DMS 273 (cell line): ENCODE measurements at regions not wholly inside any gene's neighbourhood (a gene's known extent, or its start where the extent isn't known, plus 50 kb on each side); places are given as distances from the start of the nearest gene placed in this dataset.
"Not testable (repeated sequence)": the region's sequence is repeated elsewhere in the genome, so short reads cannot be mapped to it uniquely, and the experiment has no call there.

Source experiments
- DNase-seq: peaks from one replicate; lab custom pipeline; 2025; ENCODE audit not compliant: unreplicated experiment; lab: John Stamatoyannopoulos, UW

DNA sequence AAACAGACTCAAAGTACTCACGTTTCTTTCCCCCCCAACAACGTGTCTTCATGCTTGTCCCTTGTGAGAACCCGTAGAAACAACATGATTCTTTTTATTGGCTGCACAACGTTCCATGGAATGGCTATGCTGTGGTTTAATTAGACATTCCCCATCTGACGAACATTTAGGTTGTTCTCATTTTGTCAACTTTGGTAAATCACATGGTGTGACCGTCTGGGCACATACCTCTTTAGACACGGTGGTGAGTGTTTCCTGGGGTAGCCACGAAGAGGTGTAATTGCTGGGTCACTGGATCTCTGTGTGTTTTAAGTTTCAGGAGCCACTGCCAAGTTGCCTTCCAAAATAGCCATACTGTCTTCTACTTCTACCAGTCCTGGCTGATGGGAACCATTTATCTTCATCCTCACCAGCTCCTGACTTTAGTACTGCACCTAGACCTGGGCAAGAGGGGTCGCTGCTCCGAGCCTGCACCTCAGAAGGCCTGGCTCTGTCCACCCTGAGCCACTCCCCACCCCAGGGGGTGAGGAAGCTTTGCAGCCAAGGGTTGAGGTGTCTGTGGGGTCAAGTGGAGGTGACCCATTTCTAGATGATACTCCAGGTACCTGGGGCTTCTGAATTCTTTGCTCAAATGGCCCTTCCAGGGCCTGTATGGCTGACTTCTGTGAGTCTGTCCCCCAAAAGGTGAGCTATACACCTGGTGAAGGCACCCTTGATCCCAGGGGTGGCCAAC is 84.7 kb downstream of the IRX5 start:
- no peak for DNase-seq

DNA sequence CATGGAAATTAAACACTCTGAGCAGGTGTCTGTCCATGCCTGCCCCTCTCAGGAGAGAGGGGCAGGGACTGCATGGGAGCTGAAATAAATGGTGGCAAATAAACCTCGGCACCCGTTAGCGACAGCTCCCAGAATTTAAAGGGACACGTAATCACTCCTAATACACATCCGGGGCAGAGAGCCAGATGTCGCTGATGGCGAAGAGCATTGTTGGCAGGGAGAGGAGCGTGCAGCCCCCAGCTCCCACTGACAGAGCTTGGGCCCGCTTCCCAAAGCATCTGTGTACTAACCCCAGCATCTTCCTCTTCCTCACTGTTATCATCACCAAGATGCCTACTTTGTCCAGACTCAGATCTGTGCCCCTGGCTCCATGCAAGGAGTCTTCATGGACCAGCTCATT is 85.8 kb downstream of the IRX5 start:
- DNase-seq: no peak

DNA sequence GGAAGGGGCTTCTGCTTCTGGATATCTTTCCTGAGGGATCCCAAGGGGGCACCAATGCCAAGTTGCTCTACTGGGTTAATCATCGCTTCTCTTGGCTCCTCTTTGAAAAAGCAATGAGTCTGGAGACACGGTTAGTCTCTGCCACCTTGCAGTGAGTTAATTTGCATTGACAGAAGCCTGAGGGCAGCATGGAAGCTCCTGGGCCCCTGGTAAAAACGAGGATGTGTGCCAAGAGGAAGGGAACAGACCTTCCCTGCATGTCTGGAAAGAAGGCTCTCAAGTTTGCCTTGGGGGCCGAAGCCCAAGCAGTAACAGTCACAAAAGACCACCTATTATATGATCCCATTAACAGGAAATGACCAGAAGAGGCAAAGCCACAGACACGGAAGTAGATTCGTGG is 86.7 kb downstream of the IRX5 start:
- no peak for DNase-seq

DNA sequence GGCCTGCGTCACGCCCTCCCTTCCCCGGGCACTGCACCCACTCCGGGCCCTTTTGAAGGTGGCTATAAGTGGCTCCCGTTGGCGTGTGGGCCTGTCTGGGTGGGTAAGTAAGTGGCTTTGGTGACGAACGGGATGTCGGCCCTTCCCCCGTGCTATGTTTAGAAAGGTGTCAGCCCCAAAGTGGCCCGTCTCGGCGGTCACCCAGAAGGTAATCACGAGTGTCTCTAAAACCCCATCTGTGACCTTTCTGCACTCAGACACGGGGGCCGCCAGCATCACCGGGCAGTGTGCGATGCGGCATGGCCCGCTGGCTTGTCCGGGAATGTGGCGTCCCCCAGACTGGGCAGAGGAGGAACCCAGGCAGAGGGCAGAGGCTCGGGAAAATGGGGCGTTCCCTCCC is 88.2 kb downstream of the IRX5 start:
- no peak for DNase-seq

DNA sequence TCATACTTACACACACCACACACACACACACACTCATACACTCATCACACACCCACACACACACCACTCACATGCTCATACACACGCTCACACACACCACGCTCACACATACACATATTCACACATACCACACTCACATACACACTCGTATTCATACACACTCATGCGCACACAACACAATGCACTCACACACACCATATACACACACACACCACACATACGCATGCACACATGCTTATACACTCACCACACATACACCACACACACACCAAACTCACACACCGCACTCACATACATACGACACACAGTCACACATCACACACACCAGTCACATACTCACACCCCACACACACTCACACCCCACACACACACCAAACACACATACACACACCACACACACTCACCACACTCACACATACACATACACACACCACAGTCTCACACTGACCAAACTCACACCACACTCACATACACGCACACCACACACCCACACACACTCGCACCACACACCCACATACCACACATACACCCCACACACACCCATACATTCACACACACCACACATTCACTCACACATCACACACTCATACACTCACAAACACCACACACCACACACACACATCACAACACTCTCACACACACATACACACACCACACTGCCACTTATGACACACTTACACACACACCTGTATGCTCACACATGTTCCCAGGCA is 88.9 kb downstream of the IRX5 start:
- DNase-seq: no peak

DNA sequence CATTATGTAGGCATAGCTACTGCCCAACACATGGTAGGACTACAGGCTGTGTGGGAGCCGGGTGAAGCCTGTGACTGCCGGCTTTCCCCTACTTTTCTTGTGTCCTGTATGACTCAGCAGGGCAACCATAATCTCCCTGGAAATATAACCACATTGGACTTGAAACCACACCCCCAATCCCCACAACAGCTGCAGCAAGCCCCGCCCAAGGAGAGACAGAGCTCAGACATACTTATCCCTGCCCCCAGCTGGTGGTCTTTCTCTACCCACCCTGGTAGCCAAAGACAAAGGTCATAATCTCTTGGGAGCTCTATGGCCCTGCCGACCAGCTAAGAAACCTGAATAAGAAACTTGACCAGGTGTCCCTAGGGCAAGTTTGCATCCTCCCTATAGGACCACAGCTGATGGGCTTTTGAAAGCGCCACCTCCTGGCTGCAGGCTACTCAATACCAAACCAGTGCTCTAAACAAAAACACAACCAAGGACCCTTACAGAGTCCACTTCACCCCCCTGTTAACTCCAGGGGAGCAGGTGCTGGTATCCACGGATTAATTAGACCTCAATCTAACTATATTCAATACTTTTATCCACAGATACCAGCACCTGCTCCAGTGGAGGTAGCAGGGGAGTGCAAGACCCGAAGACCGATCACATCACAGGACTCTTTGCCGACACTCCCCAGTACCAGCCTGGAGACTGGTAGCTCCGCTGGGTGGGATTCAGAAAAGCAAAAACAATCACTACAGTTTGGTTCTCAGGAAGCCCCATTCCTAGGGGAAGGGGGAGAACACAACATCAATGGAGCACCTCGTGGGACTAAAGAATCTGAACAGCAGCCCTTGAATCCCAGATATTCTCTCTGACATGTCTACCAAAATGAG is 91.2 kb downstream of the IRX5 start:
- DNase-seq: no peak

DNA sequence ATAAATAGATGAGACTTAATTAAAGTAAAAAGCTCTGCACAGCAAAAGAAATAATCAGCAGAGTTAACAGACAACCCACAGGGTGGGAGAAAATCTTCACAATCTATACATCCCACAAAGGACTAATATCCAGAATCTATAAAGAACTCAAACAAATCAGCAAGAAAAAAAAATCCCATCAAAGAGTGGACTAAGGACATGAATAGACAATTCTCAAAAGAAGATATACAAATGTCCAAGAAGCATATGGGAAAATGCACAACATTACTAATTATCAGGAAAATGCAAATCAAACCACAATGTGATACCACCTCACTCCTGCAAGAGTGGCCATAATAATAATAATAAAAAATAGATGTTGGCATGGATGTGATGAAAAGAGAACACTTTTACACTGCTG is 96.6 kb downstream of the IRX5 start:
- not testable (repeated sequence) for DNase-seq

DNA sequence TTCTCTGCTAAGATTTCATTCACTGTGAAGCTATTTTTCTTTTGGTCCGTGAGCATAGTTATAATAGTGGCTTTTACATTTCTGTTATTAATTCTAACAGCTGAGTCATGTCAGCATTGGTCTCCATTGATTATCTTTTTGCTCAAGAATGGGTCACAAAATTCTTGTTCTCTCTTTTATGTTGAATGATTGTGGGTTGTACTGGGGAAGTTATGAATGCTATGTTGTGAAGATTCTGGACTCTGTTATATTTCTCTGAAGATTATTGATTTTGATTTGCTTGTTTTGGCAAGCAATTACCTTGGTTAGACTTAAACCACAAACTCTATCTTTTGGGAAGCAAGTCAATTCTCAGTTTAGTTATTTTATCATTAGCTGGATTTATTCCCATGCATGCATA is 98.8 kb downstream of the IRX5 start:
- DNase-seq: no peak

DNA sequence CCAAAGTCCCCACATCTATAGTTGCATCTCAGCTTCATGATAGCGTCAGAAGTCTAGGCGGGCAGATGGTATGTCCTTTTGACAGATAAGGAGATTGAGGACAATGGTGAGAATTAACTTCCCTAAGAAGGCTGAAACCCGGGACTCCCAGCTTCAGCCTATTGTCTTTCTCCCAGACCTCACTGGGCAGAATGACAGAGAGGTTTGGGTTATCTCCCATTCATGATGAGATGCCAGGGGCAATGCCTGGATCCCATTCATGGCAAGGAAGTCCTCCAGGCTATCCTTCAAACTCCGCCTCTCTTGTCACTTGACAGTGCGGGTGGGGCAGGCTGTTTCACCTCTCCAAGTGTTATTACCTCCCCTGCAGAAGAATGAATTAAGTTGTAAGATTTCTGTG is 100.3 kb downstream of the IRX5 start:
- DNase-seq: no peak

DNA sequence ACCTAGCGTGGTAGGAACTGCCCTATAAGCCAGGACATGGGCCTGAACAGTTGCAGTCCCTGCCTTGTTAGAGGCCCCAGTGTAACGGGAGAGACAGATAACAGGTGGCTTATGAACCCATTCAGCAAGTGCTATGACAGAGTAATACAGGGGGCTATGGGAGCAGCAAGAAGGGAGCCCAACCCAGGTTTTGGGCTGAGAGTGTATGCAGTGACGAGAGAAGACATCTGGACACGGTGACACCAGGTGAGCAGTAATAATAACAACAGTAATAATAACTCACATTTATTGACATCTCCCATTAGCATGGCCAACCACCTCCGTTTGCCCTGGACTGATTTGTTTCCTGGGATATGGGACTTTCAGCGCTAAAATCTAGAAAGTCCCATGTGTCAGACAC is 100.8 kb downstream of the IRX5 start:
- no peak for DNase-seq

DNA sequence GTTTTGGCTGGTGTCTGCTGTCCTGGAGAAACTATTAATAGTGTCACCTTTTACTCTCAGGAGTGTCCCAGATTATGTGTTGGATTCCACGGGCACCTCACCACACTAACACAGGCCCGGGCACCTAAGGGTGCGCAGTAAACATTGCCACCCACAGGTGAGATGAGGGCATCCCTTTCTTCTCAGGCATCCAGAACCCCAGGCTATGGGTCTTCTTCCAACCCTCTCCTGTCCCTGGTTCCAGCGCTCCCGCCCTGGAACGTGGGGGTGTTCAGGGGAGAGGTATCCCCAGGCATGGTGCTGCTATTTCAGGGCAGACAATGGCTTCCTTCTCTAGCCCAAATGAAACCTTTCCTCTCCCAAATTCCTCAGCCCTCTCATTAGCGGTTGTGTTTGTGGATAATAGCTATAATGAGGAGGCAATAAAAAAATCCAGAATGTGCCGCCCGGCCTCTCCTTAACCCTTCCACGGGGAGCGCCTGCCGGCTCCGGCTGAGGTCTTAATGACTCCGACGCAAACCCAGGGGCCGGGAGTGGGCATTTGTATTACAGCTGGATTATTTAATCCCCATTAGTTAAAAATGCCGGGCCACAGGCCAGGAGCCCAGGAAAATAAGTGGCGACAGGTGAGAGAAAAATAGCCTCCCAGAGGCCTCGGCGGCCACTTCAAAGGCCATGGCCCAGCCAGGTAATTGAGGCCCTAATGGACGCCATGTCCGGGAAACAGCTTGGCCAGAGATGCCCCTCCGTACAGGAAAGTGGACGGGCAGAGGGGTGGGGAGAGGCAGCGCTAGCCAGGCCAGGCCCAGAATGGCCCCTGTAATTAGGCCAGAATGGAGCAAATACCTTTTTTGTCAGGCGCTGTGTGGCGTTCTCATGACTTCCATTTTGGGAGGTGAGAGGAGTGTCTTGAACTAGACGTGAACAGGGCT is 102.8 kb downstream of the IRX5 start:
- no peak for DNase-seq

DNA sequence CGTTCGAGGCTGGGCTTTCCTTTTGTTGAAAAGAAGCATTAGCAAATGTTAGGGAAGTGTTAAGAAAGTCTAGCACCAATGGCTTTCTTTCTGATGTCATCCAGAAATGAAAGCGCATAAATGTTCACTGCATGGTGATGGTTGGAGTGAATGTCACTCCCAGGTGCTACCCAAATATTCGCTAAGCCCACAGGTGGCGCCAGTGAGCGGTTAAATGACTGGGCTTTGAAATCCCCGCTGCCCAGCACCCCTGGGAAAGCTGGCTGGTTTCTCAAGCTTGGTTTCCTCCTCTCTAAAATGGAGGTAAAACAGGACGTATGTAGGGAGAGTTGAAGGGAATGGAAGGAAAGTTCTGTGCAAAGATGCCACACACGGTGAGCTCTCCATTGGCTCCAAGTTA is 104.4 kb downstream of the IRX5 start:
- DNase-seq: peak; percentile 81

DNA sequence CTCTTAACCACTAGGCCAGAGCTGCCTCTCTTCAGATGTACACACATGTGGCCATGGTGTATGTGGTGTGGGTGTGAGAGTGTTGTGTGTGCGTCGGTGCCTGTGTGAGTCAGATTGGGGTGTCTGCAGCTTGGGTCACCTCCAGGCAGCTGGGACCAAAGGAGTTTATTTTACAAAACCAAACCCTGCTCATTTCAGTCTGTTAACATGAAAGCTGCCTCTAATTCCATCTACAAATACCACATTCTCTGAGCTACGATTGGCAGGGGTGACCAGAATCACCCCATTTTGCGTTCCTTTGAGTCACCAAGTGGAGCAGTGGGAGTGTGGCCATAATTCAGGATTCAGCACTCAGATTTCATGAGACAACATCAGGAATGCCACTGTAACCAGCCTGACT is 105.3 kb downstream of the IRX5 start:
- no peak for DNase-seq

DNA sequence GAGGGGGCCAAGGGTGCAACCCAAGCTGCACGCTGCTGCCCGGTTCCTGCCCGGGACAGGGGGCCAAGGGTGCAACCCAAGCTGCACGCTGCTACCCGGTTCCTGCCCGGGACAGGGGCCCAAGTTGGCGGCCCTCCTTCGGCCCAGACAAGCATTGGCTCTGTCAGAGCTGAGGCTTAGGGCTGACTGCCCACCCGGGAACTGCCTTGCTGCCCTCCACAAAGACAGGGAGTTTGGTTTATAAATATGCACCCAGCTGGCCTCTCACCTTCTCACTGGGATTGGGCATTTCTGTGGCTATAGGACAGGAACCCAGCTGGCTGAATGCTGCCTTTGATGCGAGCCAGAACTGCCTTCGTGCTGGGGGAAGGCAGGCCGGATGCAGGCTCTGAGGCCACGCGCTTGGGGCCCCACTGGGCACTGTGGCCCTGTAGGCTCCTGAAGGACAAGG is 105.7 kb downstream of the IRX5 start:
- no peak for DNase-seq

DNA sequence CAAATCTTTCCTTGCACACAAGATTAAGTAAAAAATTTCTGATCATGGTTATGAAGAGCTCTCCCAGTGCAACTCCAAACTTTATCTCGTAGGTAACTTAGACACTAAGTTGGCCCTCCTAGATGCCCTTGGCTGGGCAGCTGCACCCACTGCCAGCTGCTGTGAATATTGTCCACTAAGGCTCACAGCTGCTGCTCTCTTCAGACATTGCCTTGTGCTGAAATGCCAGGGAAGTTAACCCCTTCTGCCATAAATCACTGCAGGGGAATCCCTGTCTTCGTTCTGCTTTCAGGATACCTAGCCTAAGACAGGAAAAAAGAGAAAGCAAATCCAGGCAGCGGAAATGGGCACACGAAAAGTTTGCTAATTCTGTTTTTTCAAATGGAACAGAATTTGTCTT is 106.4 kb downstream of the IRX5 start:
- DNase-seq: no peak

DNA sequence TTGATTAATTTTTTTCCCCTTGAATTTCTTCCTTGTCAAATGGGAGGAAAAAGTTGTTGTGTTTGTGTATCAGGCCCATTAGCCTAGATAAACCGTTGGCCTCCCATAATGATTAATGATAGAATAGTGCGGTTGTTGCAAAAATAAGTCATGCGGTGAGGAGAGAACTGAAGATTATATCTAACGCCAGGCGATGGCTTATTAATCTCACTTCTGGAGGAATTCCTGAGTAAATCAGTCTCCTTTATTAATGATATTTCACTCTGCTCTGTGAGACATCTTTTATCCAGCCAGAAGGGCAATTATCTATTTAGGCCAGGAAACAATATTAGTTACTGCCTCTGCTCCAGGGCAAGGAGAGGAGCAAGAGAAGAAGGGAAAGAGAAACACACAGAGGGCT is 107.3 kb downstream of the IRX5 start:
- DNase-seq: no peak

DNA sequence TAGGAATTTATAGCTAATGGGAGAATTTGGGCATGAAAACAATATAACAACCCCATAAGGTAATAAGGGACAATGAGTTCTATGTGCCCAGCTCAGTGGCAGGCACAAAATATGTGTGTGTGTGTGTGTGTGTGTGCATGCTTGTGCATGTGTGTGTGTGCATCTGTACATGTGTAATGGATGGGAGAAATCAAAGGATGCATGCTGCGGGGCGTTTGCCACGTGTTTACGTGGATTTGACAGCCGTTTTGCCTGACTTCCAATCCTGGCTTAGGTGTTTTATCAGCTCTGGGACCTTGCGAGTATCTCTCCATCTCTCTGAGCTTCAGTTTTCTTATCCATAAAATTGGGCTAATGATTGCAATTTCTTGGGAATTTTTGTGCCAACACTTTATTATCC is 108.4 kb downstream of the IRX5 start:
- DNase-seq: no peak

DNA sequence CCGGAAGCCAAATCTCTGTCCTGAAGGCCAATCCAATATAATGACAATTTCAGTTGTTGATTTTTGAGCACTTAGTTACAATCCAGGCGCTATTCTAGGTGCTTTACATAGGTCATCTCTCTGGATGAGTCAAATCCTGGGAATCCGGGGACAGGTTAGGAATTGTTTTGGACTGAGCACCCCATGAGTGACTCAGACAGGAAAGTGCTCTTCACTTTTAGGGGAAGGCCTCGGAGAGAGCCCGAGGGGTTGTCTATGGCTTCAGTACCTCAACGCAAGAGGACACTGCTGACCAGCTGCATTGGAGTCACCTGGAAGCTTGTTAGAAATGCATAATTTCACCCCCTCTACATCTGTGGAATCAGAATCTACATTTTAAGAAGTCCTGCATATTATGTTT is 108.8 kb downstream of the IRX5 start:
- no peak for DNase-seq

DNA sequence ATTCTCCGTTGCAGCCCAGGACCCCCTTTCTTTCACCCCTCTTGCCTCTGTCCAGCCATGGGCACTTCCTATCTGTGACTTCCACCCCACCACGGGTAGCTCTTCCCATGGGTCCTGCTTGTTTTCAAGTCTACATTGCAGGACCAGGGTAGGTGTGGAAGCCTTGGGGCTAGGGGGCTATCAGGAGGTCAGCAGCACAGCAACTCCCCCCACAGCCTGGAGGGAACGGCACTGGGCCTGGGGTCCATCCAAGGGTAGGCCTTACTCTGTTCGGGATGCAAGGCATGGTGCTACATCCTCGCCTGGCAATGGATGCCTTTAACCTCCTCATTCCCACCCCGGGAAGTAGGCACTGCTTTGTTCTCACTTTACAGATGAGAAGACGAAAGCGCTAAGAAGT is 109.3 kb downstream of the IRX5 start:
- no peak for DNase-seq

DNA sequence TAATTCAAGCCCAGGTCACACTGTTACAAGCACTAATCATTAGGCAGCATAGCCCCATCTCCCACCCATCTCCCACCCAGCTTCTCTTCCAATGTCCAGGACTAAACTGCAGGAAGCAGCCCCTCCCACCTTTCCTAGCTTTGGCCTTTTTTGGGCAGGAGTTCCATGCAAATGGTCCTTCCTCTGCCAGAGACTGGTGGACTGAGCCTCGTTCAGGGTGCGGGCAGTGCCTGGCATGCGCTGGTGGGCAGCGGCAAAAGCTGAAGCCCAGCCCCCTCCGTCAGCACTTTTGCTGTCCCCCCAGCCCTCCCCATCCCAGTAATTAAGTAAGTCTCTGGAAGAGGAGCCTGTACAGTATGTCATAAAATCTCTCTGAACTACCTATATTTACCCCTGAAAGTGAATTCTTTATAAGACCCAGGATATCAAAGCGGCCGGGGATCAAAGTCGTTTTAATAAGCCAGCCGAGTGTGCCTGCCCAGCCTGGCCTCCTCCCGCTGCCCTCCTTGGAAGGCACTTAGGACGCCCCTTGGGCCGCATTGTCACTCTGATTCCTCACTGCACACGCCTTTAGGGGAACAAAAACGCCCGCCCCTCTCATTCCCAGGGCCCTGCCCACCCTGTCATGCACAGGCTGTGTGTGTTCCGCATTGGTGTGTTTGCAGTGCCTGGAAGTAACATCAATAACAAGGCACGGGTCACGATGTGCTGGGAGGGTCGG is 109.9 kb downstream of the IRX5 start:
- no peak for DNase-seq
